OCI-LY1 (cell line): ENCODE measurements at regions not wholly inside any gene's neighbourhood (a gene's known extent, or its start where the extent isn't known, plus 50 kb on each side); places are given as distances from the start of the nearest gene placed in this dataset.

ENCODE experiments used
- EZH2 ChIP-seq: fragments of 200-600 bp; sonication (generic), shearing (Covaris generic); IDR thresholded peaks from 2 replicates; pipeline ENCODE4 v1.8.0; 2017; ENCODE audit warnings: borderline replicate concordance, mixed run types, mild to moderate bottlenecking, antibody characterized with exemption, low read length, moderate library complexity, mixed read lengths
- TF ChIP-seq, protein P1 (sequence below): fragments of 200-600 bp; sonication (generic), shearing (Covaris generic); IDR thresholded peaks from 2 replicates; pipeline ENCODE4 v1.5.1; 2017; ENCODE audit warnings: mild to moderate bottlenecking, antibody characterized with exemption, low read length, moderate library complexity, mixed read lengths

DNA sequence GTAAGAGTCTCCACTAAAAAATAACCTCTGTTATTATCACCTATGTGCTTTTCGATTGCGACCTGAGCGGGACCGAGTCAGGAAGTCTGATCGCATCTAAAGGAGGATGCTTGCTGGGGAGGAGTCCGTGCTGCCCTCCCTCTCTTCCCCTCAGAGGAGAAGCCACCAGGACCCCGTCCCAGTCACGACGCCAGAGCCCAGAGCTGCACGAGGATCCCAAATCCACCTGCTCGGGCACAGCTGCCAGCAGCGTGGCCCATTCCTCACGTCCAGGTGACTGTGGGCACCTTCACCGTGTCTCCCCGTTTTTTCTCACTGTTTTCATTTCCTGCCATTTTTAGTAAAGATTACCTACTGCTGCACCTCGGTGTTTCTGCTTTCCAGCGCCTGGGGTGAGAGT is 390.3 kb downstream of the BRD1 start:
- TF ChIP-seq, protein P1, sequence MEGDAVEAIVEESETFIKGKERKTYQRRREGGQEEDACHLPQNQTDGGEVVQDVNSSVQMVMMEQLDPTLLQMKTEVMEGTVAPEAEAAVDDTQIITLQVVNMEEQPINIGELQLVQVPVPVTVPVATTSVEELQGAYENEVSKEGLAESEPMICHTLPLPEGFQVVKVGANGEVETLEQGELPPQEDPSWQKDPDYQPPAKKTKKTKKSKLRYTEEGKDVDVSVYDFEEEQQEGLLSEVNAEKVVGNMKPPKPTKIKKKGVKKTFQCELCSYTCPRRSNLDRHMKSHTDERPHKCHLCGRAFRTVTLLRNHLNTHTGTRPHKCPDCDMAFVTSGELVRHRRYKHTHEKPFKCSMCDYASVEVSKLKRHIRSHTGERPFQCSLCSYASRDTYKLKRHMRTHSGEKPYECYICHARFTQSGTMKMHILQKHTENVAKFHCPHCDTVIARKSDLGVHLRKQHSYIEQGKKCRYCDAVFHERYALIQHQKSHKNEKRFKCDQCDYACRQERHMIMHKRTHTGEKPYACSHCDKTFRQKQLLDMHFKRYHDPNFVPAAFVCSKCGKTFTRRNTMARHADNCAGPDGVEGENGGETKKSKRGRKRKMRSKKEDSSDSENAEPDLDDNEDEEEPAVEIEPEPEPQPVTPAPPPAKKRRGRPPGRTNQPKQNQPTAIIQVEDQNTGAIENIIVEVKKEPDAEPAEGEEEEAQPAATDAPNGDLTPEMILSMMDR = no peak
- no peak for TF ChIP-seq EZH2
